ELR (cell line): ENCODE measurements at regions not wholly inside any gene's neighbourhood (a gene's known extent, or its start where the extent isn't known, plus 50 kb on each side); places are given as distances from the start of the nearest gene placed in this dataset.
A peak's percentile ranks its signal among the peaks of the same experiment; 100 is the strongest.

ENCODE experiments used
- DNase-seq: peaks from one replicate; pipeline ENCODE4 v3.0.0-alpha.2; 2015; ENCODE audit warnings: low read depth

GRCh38 chr21:26739189-26739588 is 106.0 kb downstream of the ADAMTS1 start:
- no peak for DNase-seq

DNA sequence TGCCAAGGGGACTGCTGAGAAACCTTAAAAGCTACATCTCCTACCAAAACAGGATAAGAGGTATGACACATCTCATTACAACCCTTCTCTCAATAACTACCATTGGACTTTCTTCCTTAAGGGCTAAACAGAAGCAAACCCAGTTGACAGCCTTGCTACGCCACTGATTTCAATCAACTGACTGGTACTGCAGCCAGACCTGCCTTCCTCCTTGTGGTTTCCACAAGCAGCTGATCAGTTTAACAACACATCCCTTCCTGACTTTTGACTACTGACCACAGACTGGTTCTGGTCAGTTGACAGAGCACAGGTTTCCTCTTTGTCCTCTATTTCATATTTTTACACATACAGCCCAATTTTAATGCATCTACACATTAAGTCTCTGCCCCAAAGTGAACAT is 108.8 kb downstream of the ADAMTS1 start:
- peak; percentile 51 for DNase-seq

DNA sequence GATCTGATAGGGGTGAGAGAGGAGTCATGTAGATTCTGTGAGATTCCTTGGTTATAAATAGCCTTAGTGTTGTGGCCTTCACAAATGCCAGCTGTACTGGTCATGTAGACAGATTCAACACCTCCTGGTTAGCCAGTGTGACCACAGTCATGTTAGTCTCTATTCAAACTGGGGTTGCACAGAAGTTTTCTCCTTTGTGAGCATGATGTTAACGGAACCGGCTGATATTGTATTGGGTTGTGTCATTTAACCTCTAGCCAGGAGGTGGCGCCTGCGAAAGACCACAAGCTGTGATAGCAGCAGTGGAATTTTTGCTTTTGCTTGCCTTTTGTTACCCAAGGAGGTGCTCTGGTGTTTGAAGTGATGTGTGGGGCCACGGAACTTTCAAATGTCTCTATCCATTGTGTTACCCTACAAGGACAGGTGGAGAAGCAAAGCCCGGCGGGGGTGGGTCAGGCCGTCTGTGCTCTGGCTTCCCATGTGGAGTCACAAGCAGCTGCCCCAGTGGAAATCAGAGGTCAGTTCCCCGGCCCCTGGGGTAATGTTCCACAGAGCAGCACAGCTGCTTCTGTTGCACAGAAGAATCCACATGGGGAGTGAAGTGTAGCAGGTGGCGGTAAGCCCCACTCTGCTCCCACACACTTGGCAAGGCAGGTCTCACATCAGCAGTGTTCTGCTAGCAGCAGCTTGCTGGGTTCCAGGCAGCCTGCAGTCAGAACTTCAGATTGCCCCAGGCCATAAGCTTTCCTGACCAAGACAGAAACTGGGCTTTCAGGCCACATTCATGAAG is 112.6 kb downstream of the ADAMTS1 start:
- peak; percentile 57 for DNase-seq

GRCh38 chr21:26719750-26720149 is 125.5 kb downstream of the ADAMTS1 start:
- no peak for DNase-seq

- DNase-seq, result peak; percentile 48
These were observed 128.0 kb downstream of the ADAMTS1 start for GRCh38 chr21:26717146-26717739.

- DNase-seq, result peak; percentile 69
These were observed 129.2 kb downstream of the ADAMTS1 start for GRCh38 chr21:26715878-26716506.

- DNase-seq, result no peak
These were observed 130.1 kb downstream of the ADAMTS1 start for GRCh38 chr21:26715116-26715515.

- no peak for DNase-seq
These were observed 135.1 kb downstream of the ADAMTS1 start for GRCh38 chr21:26710155-26710554.

DNA sequence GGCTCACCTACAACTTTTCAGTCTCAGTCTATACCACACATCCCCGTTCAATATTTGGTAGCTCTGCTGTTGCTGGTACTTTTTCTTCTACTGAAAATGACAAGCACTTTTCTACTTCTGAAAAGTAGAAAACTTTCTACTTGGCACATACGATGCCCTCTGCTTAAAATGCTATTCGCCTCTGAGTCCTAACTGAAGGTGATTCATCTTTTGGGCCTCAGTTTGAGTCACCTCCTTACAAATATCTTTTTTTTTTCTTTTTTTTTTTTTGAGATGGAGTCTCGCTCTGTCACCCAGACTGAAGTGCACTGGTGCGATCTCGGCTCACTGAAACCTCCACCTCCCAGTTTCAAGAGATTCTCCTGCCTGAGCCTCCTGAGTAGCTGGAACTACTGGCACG is 136.0 kb upstream of the CYYR1 start:
- peak; percentile 49 for DNase-seq

DNA sequence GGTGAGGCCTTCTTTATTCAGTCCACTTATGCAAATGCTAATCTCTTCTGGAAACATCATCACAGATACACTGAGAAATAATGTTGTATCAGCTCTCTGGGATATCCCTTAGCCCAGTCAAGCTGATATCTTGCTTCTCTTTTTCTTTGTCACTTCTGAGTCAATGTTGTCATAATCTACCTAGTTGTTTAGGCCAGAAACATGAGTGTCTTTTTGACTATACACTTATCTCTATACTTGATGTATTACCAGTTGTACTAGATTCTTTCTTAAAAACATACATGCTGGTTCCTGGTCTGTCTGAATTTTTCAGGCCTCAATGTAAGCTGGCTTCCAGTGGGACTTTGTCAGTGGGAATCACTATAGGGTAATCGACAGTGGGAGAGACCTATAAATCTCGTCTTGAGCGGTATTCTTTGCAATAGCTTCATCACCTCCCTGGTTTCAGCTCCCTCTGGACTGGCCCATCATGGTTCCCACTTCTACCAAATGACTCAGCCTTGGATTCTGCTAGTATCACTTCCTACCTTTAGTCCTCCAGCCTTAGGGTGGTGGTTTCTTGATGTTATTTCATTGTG is 135.2 kb upstream of the CYYR1 start:
- peak; percentile 3 for DNase-seq

DNA sequence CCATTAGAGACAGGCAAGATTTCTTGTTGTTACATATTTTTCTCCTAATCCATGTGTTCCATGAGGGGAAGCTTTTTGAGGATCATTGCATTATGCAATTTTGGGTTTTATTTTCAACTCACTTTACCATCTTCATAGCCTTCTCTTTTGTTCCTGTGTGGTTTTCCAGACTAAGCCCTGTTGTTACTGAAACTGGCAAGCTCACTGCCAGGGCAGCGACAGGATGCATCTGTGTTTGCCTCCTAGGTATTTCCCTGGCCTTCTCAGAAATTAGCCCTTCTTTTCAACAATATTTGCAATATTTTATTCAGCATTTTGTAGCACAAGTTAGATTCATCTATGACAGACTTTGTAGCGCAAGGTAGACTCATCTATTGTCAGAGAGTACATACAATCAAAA is 134.2 kb upstream of the CYYR1 start:
- DNase-seq, result no peak

DNA sequence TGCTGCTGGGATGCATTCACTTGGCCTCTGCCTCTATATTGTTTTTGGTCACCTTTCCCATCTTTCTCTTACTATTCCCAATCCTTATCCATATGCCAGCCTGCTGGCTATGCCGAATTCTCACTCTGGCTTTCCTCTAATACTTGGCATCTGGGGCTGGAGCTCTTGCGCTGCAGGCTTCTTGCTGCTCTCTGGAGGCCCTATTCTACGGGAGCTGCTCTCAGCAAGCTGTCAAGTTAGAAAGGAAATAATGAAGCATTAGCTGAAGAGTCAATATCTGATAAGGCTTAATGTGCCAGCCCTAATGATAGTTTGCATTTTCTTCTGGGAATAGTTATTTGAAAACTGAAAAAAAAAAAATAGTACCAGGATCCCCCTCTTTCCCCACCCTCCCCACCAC is 125.3 kb upstream of the CYYR1 start:
- DNase-seq, result no peak

DNA sequence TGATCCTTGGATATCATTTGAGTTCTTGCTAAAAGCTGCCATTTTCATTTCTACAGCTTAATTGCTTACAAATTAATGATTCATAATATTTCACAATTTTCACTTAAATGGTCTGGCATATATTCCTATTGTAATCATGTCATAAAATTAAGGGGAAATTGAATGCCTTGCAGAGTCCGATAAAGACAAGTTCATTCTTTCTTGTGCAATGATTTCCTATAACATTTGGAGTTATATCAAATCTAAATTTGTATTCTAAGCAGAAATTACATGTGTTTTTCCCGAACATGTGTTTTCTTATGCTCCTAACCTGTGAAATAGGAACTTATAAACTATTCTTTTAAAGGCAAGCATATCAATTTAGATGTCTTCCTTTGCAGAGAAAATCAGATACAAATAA is 118.3 kb upstream of the CYYR1 start:
- no peak for DNase-seq

DNA sequence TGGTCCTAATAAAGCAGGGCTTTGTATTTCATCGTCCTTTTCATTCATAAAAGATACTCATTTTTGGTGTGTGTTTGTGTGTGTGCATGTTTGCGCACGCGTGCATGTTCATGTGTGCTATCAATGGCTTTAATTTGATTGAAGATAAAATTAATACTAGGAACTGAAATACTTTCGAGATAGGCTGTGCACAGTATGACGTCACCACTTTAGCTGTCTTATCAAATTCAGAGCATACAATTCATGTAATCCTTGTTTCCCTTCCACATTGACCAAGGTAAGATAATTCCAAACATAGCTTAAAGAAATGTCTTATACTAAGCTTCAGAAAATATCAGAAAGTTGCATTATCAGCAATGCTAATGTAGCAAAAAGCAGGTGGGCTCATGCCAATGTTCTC is 113.6 kb upstream of the CYYR1 start:
- DNase-seq, result no peak

- DNase-seq, result peak; percentile 58
These were observed 113.2 kb upstream of the CYYR1 start for GRCh38 chr21:26686278-26686677.

DNA sequence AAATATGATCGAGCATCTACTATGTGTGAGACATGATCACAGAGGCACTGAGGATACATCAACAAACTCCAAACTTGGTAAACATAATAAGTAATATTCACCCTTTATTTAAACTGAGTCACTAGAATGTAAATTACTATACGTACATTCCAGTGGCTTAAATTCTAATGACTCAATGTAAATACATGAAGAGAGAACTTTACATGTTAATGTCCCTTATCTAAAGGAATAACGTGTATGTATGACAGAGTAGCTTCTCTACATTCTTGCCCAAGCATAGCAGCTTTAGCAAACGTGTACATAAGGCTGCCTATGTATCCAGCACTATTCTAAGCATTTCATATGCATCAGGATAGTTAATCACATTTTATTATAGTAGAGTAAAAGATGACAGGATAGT is 111.8 kb upstream of the CYYR1 start:
- DNase-seq, result peak; percentile 49

- no peak for DNase-seq
These were observed 110.9 kb upstream of the CYYR1 start for GRCh38 chr21:26683996-26684395.

- peak; percentile 2 for DNase-seq
These were observed 106.2 kb upstream of the CYYR1 start for GRCh38 chr21:26679284-26679683.

DNA sequence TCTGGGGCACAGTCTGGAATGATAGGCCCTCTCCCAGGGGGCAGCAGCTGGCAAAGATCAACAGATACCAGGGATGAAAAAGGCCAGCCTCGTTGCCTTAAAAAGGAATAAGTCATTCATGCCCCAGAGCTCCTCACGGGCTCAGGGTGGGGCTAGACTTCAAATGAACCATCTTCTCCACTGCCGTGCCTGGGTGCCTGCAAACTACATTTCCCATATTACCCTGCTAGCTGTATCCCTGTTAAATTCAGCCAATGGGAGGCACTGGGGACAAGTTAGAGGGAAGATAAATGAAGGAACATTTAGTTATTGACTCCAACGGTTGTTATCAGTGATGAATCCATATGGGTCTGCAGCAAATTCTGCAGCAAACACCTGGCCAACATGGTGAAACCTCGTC is 101.2 kb upstream of the CYYR1 start:
- no peak for DNase-seq

DNA sequence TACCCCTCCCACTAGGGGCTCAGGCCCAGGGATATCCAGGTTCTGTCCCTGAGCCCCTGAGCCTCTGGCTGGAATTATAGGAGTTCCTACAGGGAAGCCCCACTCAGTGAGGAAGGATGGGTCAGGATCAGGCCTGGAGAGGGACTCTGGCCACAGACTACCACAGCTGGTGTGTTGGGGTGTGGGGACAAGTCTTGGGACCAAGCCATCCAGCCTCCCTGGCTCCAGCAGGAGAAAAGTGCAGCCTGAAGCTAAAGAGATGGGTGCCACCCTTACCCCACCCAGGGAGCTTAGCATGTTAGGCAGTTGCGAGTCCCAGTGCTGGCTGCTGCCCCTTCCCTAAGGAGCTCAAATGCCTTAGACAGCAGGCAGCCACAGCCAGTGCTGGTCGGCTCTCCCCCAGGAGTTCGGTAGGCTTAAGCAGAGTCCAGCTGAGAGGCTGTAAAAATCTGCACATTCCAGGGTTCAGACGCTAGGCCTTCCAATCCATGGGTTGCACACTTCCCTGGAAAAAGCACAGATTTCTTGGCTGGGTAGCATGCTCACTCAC is 96.2 kb upstream of the CYYR1 start:
- DNase-seq, result no peak

GRCh38 chr21:26659757-26660156 is 86.7 kb upstream of the CYYR1 start:
- DNase-seq, result no peak

DNA sequence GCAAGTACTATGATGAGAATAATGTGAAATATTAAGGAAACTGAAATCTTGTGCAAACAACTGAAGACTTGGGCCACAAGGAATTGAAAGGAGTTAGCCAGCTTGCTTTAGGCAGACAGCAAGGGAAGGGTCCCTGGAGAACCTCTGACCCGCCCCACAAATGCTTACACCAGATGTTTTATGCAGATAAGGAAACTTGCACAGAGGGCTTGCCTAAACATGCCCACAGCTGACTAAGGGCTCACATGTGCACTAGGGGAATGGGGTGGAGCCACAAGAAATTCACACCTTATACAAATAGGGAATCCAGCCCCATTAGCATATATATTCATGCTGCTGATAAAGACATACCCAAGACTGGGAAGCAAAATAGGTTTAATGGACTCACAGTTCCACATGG is 86.1 kb upstream of the CYYR1 start:
- DNase-seq, result no peak

GRCh38 chr21:26655460-26655859 is 82.4 kb upstream of the CYYR1 start:
- no peak for DNase-seq
